Lung (tissue), 11 donors: ENCODE measurements at regions not wholly inside any gene's neighbourhood (a gene's known extent, or its start where the extent isn't known, plus 50 kb on each side); places are given as distances from the start of the nearest gene placed in this dataset.

Source experiments
- ATAC-seq: fragments of 200-7000 bp; cut with Tn5 transposase; one replicate; pipeline ENCODE4 v1.9.1; 2020; ENCODE audit warnings: moderate number of reproducible peaks; ENCODE audit not compliant: insufficient read depth, low FRiP score
- DNase-seq, 3 donors: peaks; one replicate each; pipeline ENCODE4 v3.0.0-alpha.2; 2013 to 2017
- H3K27ac ChIP-seq, 2 donors: one replicate each; pipeline ENCODE4 v1.5.1; 2013; ENCODE audit warnings: mild to moderate bottlenecking in 2 of 2, moderate library complexity in 2 of 2, control low read depth in 1 of 2, inconsistent platforms in 1 of 2, low read depth in 1 of 2, low read length in 1 of 2
- H3K27me3 ChIP-seq, 3 donors: one replicate each; pipeline ENCODE4 v1.5.1; 2013; ENCODE audit warnings: low read length in 2 of 3; ENCODE audit not compliant: control insufficient read depth in 3 of 3, insufficient read depth in 3 of 3
- H3K36me3 ChIP-seq, 4 donors: one replicate each; pipeline ENCODE4 v1.5.1; 2013; ENCODE audit warnings: low read length in 4 of 4, mild to moderate bottlenecking in 1 of 4, moderate library complexity in 1 of 4; ENCODE audit not compliant: control insufficient read depth in 4 of 4, insufficient read depth in 4 of 4
- H3K4me1 ChIP-seq, 5 donors: one replicate each; pipeline ENCODE4 v1.5.1; 2013; ENCODE audit warnings: low read length in 5 of 5, mild to moderate bottlenecking in 2 of 5, moderate library complexity in 1 of 5; ENCODE audit not compliant: control insufficient read depth in 5 of 5, insufficient read depth in 5 of 5
- H3K4me3 ChIP-seq: one replicate; pipeline ENCODE4 v1.5.1; 2013; ENCODE audit warnings: mild to moderate bottlenecking, control low read depth, moderate library complexity
- H3K9ac ChIP-seq, 2 donors: one replicate each; pipeline ENCODE4 v1.5.1; 2013; ENCODE audit warnings: low read length in 2 of 2, control low read depth in 1 of 2; ENCODE audit not compliant: insufficient read depth in 1 of 2
- H3K9me3 ChIP-seq, 4 donors: one replicate each; pipeline ENCODE4 v1.5.1; 2013; ENCODE audit warnings: low read length in 3 of 4, mild to moderate bottlenecking in 1 of 4, moderate library complexity in 1 of 4; ENCODE audit not compliant: control insufficient read depth in 4 of 4, insufficient read depth in 3 of 4
- CTCF ChIP-seq: IDR thresholded peaks from 2 replicates; pipeline ENCODE4 v1.5.1; 2012; ENCODE audit warnings: mild to moderate bottlenecking; ENCODE audit errors: control extremely low read depth, extremely low read depth
- WGBS, 2 donors: extraction: QIAGEN DNeasy Blood & Tissue Kit; methylation state at CpG; one replicate each; pipeline ENCODE4 v1.1.7; 2013; 5-methylcytosine and 5-hydroxymethylcytosine counted together
- donor health status: control.
- donor health status: control.
- donor health status: Bipolar disorder and iron deficiency.
- donor health status: healthy.
- donor health status: DM: yes; HTN: yes; CAD: no.

- Histone ChIP-seq H3K36me3 (no peaks in the 10 kb centered on the region), H3K9me3 (no peaks in the 10 kb centered on the region), H3K4me1 (peaks cover 0 to 14% (median 5%) of the 10 kb centered on the region in 5 donors), H3K4me3 (no peak overlapping the region), H3K27ac (no peak overlapping the region), H3K27me3 (no peaks in the 10 kb centered on the region), H3K9ac (no peak overlapping the region)
- DNase-seq (no peak), ATAC-seq (no peak)
- 86 to 92% methylated on average over 9 of the region's 9 CpGs for WGBS, 2 donors
- no peak for TF ChIP-seq CTCF
Observed at GRCh38 chr15:62942428-62942827, 100.1 kb upstream of the TPM1 start.

- Histone ChIP-seq H3K9ac (no peak overlapping the region), H3K4me1 (peaks cover 0 to 12% (median 3%) of the 10 kb centered on the region in 5 donors), H3K27me3 (no peaks in the 10 kb centered on the region), H3K36me3 (no peaks in the 10 kb centered on the region), H3K27ac (no peak overlapping the region), H3K9me3 (peaks cover 0 to 2% (median 0%) of the 10 kb centered on the region in 4 donors), H3K4me3 (no peak overlapping the region)
- no peak for DNase-seq
- no peak for TF ChIP-seq CTCF
- WGBS, 2 donors = 87 to 94% methylated on average over 2 of the region's 2 CpGs
- no peak for ATAC-seq
Observed at GRCh38 chr15:62945063-62945462, 97.5 kb upstream of the TPM1 start.

- H3K27me3 ChIP-seq = peaks cover 0 to under 1% (median 0%) of the 10 kb centered on the region in 3 donors
- TF ChIP-seq CTCF = no peak
- H3K4me1 ChIP-seq = peaks cover 0 to 6% (median 0%) of the 10 kb centered on the region in 5 donors
- DNase-seq = no peak
- 87 to 89% methylated on average over 4 of the region's 4 CpGs for WGBS, 2 donors
- no peak for ATAC-seq
- no peaks in the 10 kb centered on the region for H3K36me3 ChIP-seq
- no peak overlapping the region for H3K4me3 ChIP-seq
- peaks cover 0 to 2% (median 0%) of the 10 kb centered on the region in 4 donors for H3K9me3 ChIP-seq
- no peak overlapping the region for H3K9ac ChIP-seq
- H3K27ac ChIP-seq = no peak overlapping the region
Observed at GRCh38 chr15:62945760-62946159, 96.8 kb upstream of the TPM1 start.

GRCh38 chr15:62946940-62947339 is 95.6 kb upstream of the TPM1 start:
- WGBS, 2 donors = 91 to 95% methylated on average over 2 of the region's 2 CpGs
- H3K4me1 ChIP-seq = no peaks in the 10 kb centered on the region
- no peak overlapping the region for H3K27ac ChIP-seq
- DNase-seq (no peak), ATAC-seq (no peak)
- no peaks in the 10 kb centered on the region for H3K36me3 ChIP-seq
- peaks cover 0 to 2% (median 0%) of the 10 kb centered on the region in 4 donors for H3K9me3 ChIP-seq
- no peak overlapping the region for H3K9ac ChIP-seq
- TF ChIP-seq CTCF = no peak
- no peak overlapping the region for H3K4me3 ChIP-seq
- H3K27me3 ChIP-seq = peaks cover 0 to 10% (median 5%) of the 10 kb centered on the region in 3 donors
